ENCODE measurements at regions not wholly inside any gene's neighbourhood (a gene's known extent, or its start where the extent isn't known, plus 50 kb on each side); places are given as distances from the start of the nearest gene placed in this dataset.

DNA sequence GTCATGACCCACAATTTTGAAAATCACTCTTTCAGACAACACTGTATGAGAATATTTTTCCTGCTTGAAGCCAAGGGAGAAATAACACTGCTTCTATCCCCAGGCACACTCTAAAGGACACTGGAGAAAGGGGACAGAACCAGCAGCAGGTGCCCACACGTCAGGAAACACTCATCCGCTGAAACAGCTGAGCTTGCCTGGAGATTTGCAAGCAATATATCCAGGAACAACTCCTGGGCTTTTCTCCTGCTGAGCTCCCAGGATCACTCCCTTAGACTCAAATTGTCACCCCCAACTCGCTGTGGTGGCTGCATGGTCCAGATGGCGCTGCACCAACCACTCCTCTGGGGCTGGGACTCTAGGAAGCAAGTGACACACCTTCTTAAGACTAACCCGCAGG lies 186.7 kb downstream of the ARL4C start:
- H3K4me2 ChIP-seq (ENCODE audit: extremely low read depth, insufficient read depth, low read length) = no peak overlapping the region
- no peaks in the 10 kb centered on the region for H3K79me2 ChIP-seq (ENCODE audit: control insufficient read depth, insufficient read depth, low read length)
- H2AFZ ChIP-seq (ENCODE audit: low read length) = no peak overlapping the region
- no peak overlapping the region for H3K4me3 ChIP-seq (replicated peaks in 1 of 4; ENCODE audit: control extremely low read depth in 1 of 4, insufficient read depth in 1 of 4, low read depth in 3 of 4, low read length in 4 of 4)
- no peaks in the 10 kb centered on the region for H3K9me3 ChIP-seq (ENCODE audit: control insufficient read depth, insufficient read depth, low read depth, low read length)
- no peaks in the 10 kb centered on the region for H3K27me3 ChIP-seq (ENCODE audit: control insufficient read depth, insufficient read depth, low read length)
- H3K4me1 ChIP-seq (ENCODE audit: control insufficient read depth, extremely low read depth, insufficient read depth, low read length) = no peaks in the 10 kb centered on the region
- no peak overlapping the region for H3K27ac ChIP-seq (ENCODE audit: insufficient read depth, low read length)
- H3K36me3 ChIP-seq (ENCODE audit: control insufficient read depth, insufficient read depth, low read length) = no peaks in the 10 kb centered on the region
- H3K9ac ChIP-seq (ENCODE audit: insufficient read depth, low read length) = no peak overlapping the region
- TF ChIP-seq, protein P1, sequence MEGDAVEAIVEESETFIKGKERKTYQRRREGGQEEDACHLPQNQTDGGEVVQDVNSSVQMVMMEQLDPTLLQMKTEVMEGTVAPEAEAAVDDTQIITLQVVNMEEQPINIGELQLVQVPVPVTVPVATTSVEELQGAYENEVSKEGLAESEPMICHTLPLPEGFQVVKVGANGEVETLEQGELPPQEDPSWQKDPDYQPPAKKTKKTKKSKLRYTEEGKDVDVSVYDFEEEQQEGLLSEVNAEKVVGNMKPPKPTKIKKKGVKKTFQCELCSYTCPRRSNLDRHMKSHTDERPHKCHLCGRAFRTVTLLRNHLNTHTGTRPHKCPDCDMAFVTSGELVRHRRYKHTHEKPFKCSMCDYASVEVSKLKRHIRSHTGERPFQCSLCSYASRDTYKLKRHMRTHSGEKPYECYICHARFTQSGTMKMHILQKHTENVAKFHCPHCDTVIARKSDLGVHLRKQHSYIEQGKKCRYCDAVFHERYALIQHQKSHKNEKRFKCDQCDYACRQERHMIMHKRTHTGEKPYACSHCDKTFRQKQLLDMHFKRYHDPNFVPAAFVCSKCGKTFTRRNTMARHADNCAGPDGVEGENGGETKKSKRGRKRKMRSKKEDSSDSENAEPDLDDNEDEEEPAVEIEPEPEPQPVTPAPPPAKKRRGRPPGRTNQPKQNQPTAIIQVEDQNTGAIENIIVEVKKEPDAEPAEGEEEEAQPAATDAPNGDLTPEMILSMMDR (conservative IDR thresholded peaks at IDR 0.05 in 1 of 2, IDR thresholded peaks at IDR 0.05 in 1 of 2; ENCODE audit: low read depth in 1 of 2, low read length in 2 of 2) = no peak
- no peak for TF ChIP-seq EZH2 (IDR thresholded peaks at IDR 0.05; ENCODE audit: low read length, missing control alignments)
- no peak for DNase-seq (ENCODE audit: low read depth in 2 of 2)
- no peaks in the 10 kb centered on the region for H4K20me1 ChIP-seq (ENCODE audit: control insufficient read depth, extremely low read depth, insufficient read depth, low read length)

DNA sequence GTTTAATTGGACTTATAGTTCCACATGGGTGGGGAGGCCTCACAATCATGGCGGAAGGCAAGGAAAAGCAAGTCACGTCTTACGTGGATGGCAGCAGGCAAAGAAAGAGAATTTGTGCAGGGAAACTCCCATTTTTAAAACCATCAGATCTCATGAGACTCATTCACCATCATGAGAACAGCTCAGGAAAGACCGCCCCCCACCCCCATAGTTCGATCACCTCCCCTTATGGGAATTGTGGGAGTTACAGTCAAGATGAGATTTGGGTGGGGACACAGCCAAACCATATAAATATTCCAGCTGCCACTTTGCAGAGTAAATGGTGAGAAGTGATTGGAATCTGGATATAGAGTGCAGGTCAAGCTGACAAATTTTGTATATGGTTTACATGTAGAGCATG lies 187.4 kb downstream of the ARL4C start:
- Histone ChIP-seq H3K9me3 (ENCODE audit: control insufficient read depth, insufficient read depth, low read depth, low read length) (no peaks in the 10 kb centered on the region), H3K4me2 (ENCODE audit: extremely low read depth, insufficient read depth, low read length) (no peak overlapping the region), H3K4me1 (ENCODE audit: control insufficient read depth, extremely low read depth, insufficient read depth, low read length) (peaks cover 3% of the 10 kb centered on the region), H3K27ac (ENCODE audit: insufficient read depth, low read length) (no peak overlapping the region), H3K36me3 (ENCODE audit: control insufficient read depth, insufficient read depth, low read length) (no peaks in the 10 kb centered on the region), H3K27me3 (ENCODE audit: control insufficient read depth, insufficient read depth, low read length) (no peaks in the 10 kb centered on the region), H4K20me1 (ENCODE audit: control insufficient read depth, extremely low read depth, insufficient read depth, low read length) (no peaks in the 10 kb centered on the region), H3K9ac (ENCODE audit: insufficient read depth, low read length) (no peak overlapping the region), H3K4me3 (replicated peaks in 1 of 4; ENCODE audit: control extremely low read depth in 1 of 4, insufficient read depth in 1 of 4, low read depth in 3 of 4, low read length in 4 of 4) (no peak overlapping the region), H3K79me2 (ENCODE audit: control insufficient read depth, insufficient read depth, low read length) (no peaks in the 10 kb centered on the region), H2AFZ (ENCODE audit: low read length) (no peak overlapping the region)
- DNase-seq (ENCODE audit: low read depth in 2 of 2) = no peak
- no peak for TF ChIP-seq EZH2 (IDR thresholded peaks at IDR 0.05; ENCODE audit: low read length, missing control alignments)
- TF ChIP-seq, protein P1 (conservative IDR thresholded peaks at IDR 0.05 in 1 of 2, IDR thresholded peaks at IDR 0.05 in 1 of 2; ENCODE audit: low read depth in 1 of 2, low read length in 2 of 2) = no peak

DNA sequence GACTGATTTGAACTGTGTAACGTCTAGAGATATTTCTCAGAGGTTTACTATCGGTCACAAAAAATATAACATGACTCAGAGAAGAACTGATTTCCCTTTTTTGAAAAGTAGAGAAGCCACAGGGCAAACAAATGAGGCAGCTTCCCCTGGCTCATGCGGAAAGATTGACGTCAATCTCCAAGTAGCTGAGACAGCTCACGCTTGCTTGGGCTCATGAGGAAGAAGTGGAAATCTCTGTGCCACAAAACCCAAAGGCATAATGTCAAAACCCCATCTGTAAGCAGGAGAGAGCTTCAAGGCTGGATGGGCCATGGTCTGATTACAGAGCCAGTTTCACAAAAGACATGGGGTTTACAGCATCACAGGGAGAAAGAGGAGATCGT lies 188.1 kb downstream of the ARL4C start:
- DNase-seq (ENCODE audit: low read depth in 2 of 2) = peak; percentile 40 to 90
- Histone ChIP-seq H3K36me3 (ENCODE audit: control insufficient read depth, insufficient read depth, low read length) (no peaks in the 10 kb centered on the region), H3K79me2 (ENCODE audit: control insufficient read depth, insufficient read depth, low read length) (no peaks in the 10 kb centered on the region), H3K9ac (ENCODE audit: insufficient read depth, low read length) (no peak overlapping the region), H3K4me2 (ENCODE audit: extremely low read depth, insufficient read depth, low read length) (no peak overlapping the region), H3K9me3 (ENCODE audit: control insufficient read depth, insufficient read depth, low read depth, low read length) (no peaks in the 10 kb centered on the region), H2AFZ (ENCODE audit: low read length) (no peak overlapping the region), H4K20me1 (ENCODE audit: control insufficient read depth, extremely low read depth, insufficient read depth, low read length) (no peaks in the 10 kb centered on the region), H3K4me3 (replicated peaks in 1 of 4; ENCODE audit: control extremely low read depth in 1 of 4, insufficient read depth in 1 of 4, low read depth in 3 of 4, low read length in 4 of 4) (no peak overlapping the region), H3K4me1 (ENCODE audit: control insufficient read depth, extremely low read depth, insufficient read depth, low read length) (peaks cover 3% of the 10 kb centered on the region), H3K27ac (ENCODE audit: insufficient read depth, low read length) (no peak overlapping the region), H3K27me3 (ENCODE audit: control insufficient read depth, insufficient read depth, low read length) (no peaks in the 10 kb centered on the region)
- no peak for TF ChIP-seq EZH2 (IDR thresholded peaks at IDR 0.05; ENCODE audit: low read length, missing control alignments)
- TF ChIP-seq, protein P1 (conservative IDR thresholded peaks at IDR 0.05 in 1 of 2, IDR thresholded peaks at IDR 0.05 in 1 of 2; ENCODE audit: low read depth in 1 of 2, low read length in 2 of 2) = no peak

All from fibroblast of lung (primary cell).